ENCODE measurements at regions not wholly inside any gene's neighbourhood (a gene's known extent, or its start where the extent isn't known, plus 50 kb on each side); places are given as distances from the start of the nearest gene placed in this dataset.

DNA sequence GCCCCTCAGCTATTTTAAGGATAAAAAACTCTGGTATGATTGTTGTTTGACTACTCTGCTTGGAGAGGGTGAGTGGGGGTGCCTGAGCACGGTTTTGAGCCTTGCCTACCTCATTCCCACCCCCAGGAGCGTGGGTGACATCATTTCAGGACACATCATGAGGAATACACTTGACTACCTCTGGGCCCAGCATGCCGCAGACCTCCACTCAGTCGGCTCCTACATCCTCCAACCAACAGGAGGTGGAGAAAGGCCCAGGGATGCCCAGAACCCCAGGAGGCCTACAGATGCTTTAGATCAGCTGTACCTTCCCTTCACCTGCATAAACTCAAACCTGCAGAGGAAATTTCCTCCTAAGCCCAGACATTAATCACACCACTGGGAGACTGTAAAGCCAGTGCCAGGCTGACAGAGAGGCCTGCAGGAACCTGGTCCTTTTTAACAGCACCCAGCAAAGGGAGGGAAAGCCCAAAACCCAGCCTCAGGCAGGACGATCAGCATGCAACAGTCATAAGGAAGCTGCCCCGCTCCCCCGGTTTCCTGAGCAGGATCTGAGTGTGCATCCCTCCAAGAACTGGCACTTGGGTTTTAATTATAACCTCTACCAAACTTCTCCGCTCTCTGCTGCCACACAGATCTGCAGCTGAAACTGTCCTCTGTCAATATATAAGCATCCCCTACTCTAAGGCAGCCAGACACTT, 61.7 kb upstream of the ZNRF2 start:
- TF ChIP-seq, protein P1, sequence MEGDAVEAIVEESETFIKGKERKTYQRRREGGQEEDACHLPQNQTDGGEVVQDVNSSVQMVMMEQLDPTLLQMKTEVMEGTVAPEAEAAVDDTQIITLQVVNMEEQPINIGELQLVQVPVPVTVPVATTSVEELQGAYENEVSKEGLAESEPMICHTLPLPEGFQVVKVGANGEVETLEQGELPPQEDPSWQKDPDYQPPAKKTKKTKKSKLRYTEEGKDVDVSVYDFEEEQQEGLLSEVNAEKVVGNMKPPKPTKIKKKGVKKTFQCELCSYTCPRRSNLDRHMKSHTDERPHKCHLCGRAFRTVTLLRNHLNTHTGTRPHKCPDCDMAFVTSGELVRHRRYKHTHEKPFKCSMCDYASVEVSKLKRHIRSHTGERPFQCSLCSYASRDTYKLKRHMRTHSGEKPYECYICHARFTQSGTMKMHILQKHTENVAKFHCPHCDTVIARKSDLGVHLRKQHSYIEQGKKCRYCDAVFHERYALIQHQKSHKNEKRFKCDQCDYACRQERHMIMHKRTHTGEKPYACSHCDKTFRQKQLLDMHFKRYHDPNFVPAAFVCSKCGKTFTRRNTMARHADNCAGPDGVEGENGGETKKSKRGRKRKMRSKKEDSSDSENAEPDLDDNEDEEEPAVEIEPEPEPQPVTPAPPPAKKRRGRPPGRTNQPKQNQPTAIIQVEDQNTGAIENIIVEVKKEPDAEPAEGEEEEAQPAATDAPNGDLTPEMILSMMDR (IDR thresholded peaks at IDR 0.05; ENCODE audit: low read length), result no peak
- no peak for TF ChIP-seq EZH2phosphoT487 (IDR thresholded peaks at IDR 0.05; ENCODE audit: low read length)

Data from MM.1S (cell line).